ENCODE measurements at regions not wholly inside any gene's neighbourhood (a gene's known extent, or its start where the extent isn't known, plus 50 kb on each side); places are given as distances from the start of the nearest gene placed in this dataset.

DNA sequence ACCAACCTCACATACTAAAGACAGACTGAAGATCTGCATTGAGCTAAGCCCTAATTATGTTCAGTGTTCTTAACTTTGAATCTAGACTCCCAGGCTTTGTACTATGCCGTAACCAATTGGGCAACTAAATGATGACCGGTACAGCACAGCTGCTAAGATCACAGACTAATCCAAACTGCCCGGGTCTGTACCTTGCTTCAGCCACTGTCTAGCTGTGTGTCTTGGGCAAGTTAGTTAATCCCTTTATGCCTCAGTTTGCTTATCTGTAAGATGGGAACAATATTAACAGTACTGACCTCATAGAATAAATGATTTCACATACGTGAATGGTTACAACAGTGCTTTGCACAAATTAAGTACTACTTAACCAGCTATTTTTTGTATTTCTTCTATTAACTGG, 205.8 kb upstream of the NFE2L3 start:
- DNase-seq = no peak
- H3K9ac ChIP-seq (ENCODE audit: low read depth, low read length) = no peak overlapping the region
- no peak overlapping the region for H3K4me2 ChIP-seq (ENCODE audit: insufficient read depth, low read length)
- ATAC-seq (ENCODE audit: insufficient read depth, low read depth) = no peak
- H4K20me1 ChIP-seq (ENCODE audit: insufficient read depth, low read length) = no peaks in the 10 kb centered on the region
- no peaks in the 10 kb centered on the region for H3K79me2 ChIP-seq (ENCODE audit: insufficient read depth, low read length)
- H3K36me3 ChIP-seq (ENCODE audit: insufficient read depth, low read length) = no peaks in the 10 kb centered on the region
- no peak overlapping the region for H3K27ac ChIP-seq (ENCODE audit: low read length)
- H2AFZ ChIP-seq (ENCODE audit: low read depth, low read length) = no peak overlapping the region
- H3K27me3 ChIP-seq (ENCODE audit: insufficient read depth, low read length, poor library complexity) = no peaks in the 10 kb centered on the region
- no peaks in the 10 kb centered on the region for H3K9me3 ChIP-seq (ENCODE audit: insufficient read depth, low read length, severe bottlenecking)
- no peak overlapping the region for H3K4me3 ChIP-seq (ENCODE audit: low read depth in 1 of 2, low read length in 2 of 2)
- no peak for TF ChIP-seq EZH2 (IDR thresholded peaks at IDR 0.05; ENCODE audit: borderline replicate concordance, low read depth, low read length, severe bottlenecking)
- no peak for TF ChIP-seq CTCF (IDR thresholded peaks at IDR 0.05; ENCODE audit: borderline replicate concordance, extremely low read depth, low read length, poor library complexity, severe bottlenecking)
- H3K4me1 ChIP-seq (ENCODE audit: insufficient read depth, low read length) = peaks cover 19% of the 10 kb centered on the region

- Histone ChIP-seq H3K9ac (ENCODE audit: low read depth, low read length) (no peak overlapping the region), H3K4me2 (ENCODE audit: insufficient read depth, low read length) (no peak overlapping the region), H3K4me3 (ENCODE audit: low read depth in 1 of 2, low read length in 2 of 2) (no peak overlapping the region), H3K36me3 (ENCODE audit: insufficient read depth, low read length) (no peaks in the 10 kb centered on the region), H3K79me2 (ENCODE audit: insufficient read depth, low read length) (no peaks in the 10 kb centered on the region), H3K9me3 (ENCODE audit: insufficient read depth, low read length, severe bottlenecking) (no peaks in the 10 kb centered on the region), H3K27me3 (ENCODE audit: insufficient read depth, low read length, poor library complexity) (no peaks in the 10 kb centered on the region), H2AFZ (ENCODE audit: low read depth, low read length) (no peak overlapping the region), H4K20me1 (ENCODE audit: insufficient read depth, low read length) (no peaks in the 10 kb centered on the region), H3K27ac (ENCODE audit: low read length) (no peak overlapping the region), H3K4me1 (ENCODE audit: insufficient read depth, low read length) (peaks cover 15% of the 10 kb centered on the region)
- DNase-seq (no peak), ATAC-seq (ENCODE audit: insufficient read depth, low read depth) (no peak)
- TF ChIP-seq CTCF (IDR thresholded peaks at IDR 0.05; ENCODE audit: borderline replicate concordance, extremely low read depth, low read length, poor library complexity, severe bottlenecking) (no peak), EZH2 (IDR thresholded peaks at IDR 0.05; ENCODE audit: borderline replicate concordance, low read depth, low read length, severe bottlenecking) (no peak)
Observed at GRCh38 chr7:25947669-25948516, 204.1 kb upstream of the NFE2L3 start.

GRCh38 chr7:25949736-25950487, 202.1 kb upstream of the NFE2L3 start:
- Histone ChIP-seq H3K79me2 (ENCODE audit: insufficient read depth, low read length) (no peaks in the 10 kb centered on the region), H3K9me3 (ENCODE audit: insufficient read depth, low read length, severe bottlenecking) (no peaks in the 10 kb centered on the region), H3K9ac (ENCODE audit: low read depth, low read length) (peak overlapping the region; percentile 57), H3K4me2 (ENCODE audit: insufficient read depth, low read length) (peak overlapping the region; percentile 70), H2AFZ (ENCODE audit: low read depth, low read length) (peak overlapping the region; percentile 67; the same call in 1 of the 2 replicates), H3K36me3 (ENCODE audit: insufficient read depth, low read length) (no peaks in the 10 kb centered on the region), H3K27ac (ENCODE audit: low read length) (no peak overlapping the region), H3K4me3 (ENCODE audit: low read depth in 1 of 2, low read length in 2 of 2) (peak overlapping the region; percentile 32 to 61; a peak in 3 of 4 replicates), H3K27me3 (ENCODE audit: insufficient read depth, low read length, poor library complexity) (no peaks in the 10 kb centered on the region), H3K4me1 (ENCODE audit: insufficient read depth, low read length) (peaks cover 15% of the 10 kb centered on the region), H4K20me1 (ENCODE audit: insufficient read depth, low read length) (no peaks in the 10 kb centered on the region)
- ATAC-seq (ENCODE audit: insufficient read depth, low read depth) (no peak), DNase-seq (no peak)
- TF ChIP-seq EZH2 (IDR thresholded peaks at IDR 0.05; ENCODE audit: borderline replicate concordance, low read depth, low read length, severe bottlenecking) = no peak
- TF ChIP-seq CTCF (IDR thresholded peaks at IDR 0.05; ENCODE audit: borderline replicate concordance, extremely low read depth, low read length, poor library complexity, severe bottlenecking) = no peak
